Activated CD4-positive, alpha-beta T cell treated with anti-CD3 and anti-CD28 coated beads, Interleukin-2, amount 10 ng/mL, durations not matched to agents 24 days and 14 days (primary cell): ENCODE measurements at regions not wholly inside any gene's neighbourhood (a gene's known extent, or its start where the extent isn't known, plus 50 kb on each side); places are given as distances from the start of the nearest gene placed in this dataset.
"Not testable (repeated sequence)": the region's sequence is repeated elsewhere in the genome, so short reads cannot be mapped to it uniquely, and the experiment has no call there.

ENCODE experiments used
- DNase-seq: peaks from one replicate; pipeline ENCODE4 v3.0.0; 2022
- H3K27ac Mint-ChIP-seq: one replicate; pipeline ENCODE4 v1.8.0; 2022; ENCODE audit warnings: mild to moderate bottlenecking, mixed read lengths
- H3K27me3 Mint-ChIP-seq: one replicate; pipeline ENCODE4 v1.8.0; 2022; ENCODE audit warnings: mixed read lengths
- H3K36me3 Mint-ChIP-seq: one replicate; pipeline ENCODE4 v1.8.0; 2022; ENCODE audit warnings: low read depth, mild to moderate bottlenecking, mixed read lengths
- H3K4me1 Mint-ChIP-seq: one replicate; pipeline ENCODE4 v1.8.0; 2021; ENCODE audit warnings: mixed read lengths
- H3K4me3 Mint-ChIP-seq: one replicate; pipeline ENCODE4 v1.8.0; 2022; ENCODE audit warnings: mild to moderate bottlenecking, moderate library complexity, mixed read lengths
- H3K9me3 Mint-ChIP-seq: one replicate; pipeline ENCODE4 v1.8.0; 2021; ENCODE audit warnings: mixed read lengths
- intact Hi-C: fragments of 100-400 bp; cut with micrococcal nuclease; formaldehyde crosslinking; loops from one replicate; pipeline ENCODE4 v1.15.1; 2023

GRCh38 chr5:113692466-113692865 lies 179.0 kb downstream of the YTHDC2 start:
- no peak for DNase-seq
- H3K9me3 Mint-ChIP-seq: no peaks in the 10 kb centered on the region
- intact Hi-C loops: no loop called here
- H3K4me3 Mint-ChIP-seq: no peak overlapping the region
- H3K27ac Mint-ChIP-seq: no peak overlapping the region
- H3K4me1 Mint-ChIP-seq: no peaks in the 10 kb centered on the region
- peaks cover 38% of the 10 kb centered on the region for H3K27me3 Mint-ChIP-seq
- no peaks in the 10 kb centered on the region for H3K36me3 Mint-ChIP-seq

GRCh38 chr5:113692891-113693457 lies 179.5 kb downstream of the YTHDC2 start:
- no peak overlapping the region for H3K27ac Mint-ChIP-seq
- H3K9me3 Mint-ChIP-seq: no peaks in the 10 kb centered on the region
- no peaks in the 10 kb centered on the region for H3K4me1 Mint-ChIP-seq
- intact Hi-C loops: no loop called here
- H3K4me3 Mint-ChIP-seq: no peak overlapping the region
- DNase-seq: no peak
- no peaks in the 10 kb centered on the region for H3K36me3 Mint-ChIP-seq
- peaks cover 38% of the 10 kb centered on the region for H3K27me3 Mint-ChIP-seq

GRCh38 chr5:113693701-113694100 lies 180.2 kb downstream of the YTHDC2 start:
- intact Hi-C loops: no loop called here
- Mint-ChIP-seq H3K36me3 (no peaks in the 10 kb centered on the region), H3K27ac (no peak overlapping the region), H3K4me1 (no peaks in the 10 kb centered on the region), H3K9me3 (no peaks in the 10 kb centered on the region), H3K4me3 (no peak overlapping the region), H3K27me3 (peaks cover 38% of the 10 kb centered on the region)
- DNase-seq: no peak

GRCh38 chr5:113694576-113694975 lies 181.1 kb downstream of the YTHDC2 start:
- DNase-seq: no peak
- Mint-ChIP-seq H3K27me3 (peaks cover 35% of the 10 kb centered on the region), H3K9me3 (no peaks in the 10 kb centered on the region), H3K4me1 (no peaks in the 10 kb centered on the region), H3K4me3 (no peak overlapping the region), H3K36me3 (no peaks in the 10 kb centered on the region), H3K27ac (no peak overlapping the region)
- intact Hi-C loops: no loop called here

- intact Hi-C loops: no loop called here
- H3K4me1 Mint-ChIP-seq: no peaks in the 10 kb centered on the region
- H3K27me3 Mint-ChIP-seq: no peaks in the 10 kb centered on the region
- no peaks in the 10 kb centered on the region for H3K36me3 Mint-ChIP-seq
- DNase-seq: no peak
- no peak overlapping the region for H3K27ac Mint-ChIP-seq
- no peak overlapping the region for H3K4me3 Mint-ChIP-seq
- peaks cover 8% of the 10 kb centered on the region for H3K9me3 Mint-ChIP-seq
These were observed 189.8 kb downstream of the YTHDC2 start for GRCh38 chr5:113703266-113703665.

GRCh38 chr5:113705657-113706056 lies 192.2 kb downstream of the YTHDC2 start:
- intact Hi-C loops: no loop called here
- Mint-ChIP-seq H3K4me3 (no peak overlapping the region), H3K27ac (no peak overlapping the region), H3K27me3 (no peaks in the 10 kb centered on the region), H3K36me3 (no peaks in the 10 kb centered on the region), H3K4me1 (no peaks in the 10 kb centered on the region), H3K9me3 (peaks cover 8% of the 10 kb centered on the region)
- DNase-seq: no peak

GRCh38 chr5:113713051-113713450 lies 199.6 kb downstream of the YTHDC2 start:
- Mint-ChIP-seq H3K36me3 (no peaks in the 10 kb centered on the region), H3K4me3 (no peak overlapping the region), H3K27ac (no peak overlapping the region), H3K27me3 (no peaks in the 10 kb centered on the region), H3K4me1 (no peaks in the 10 kb centered on the region), H3K9me3 (peaks cover 11% of the 10 kb centered on the region)
- no peak for DNase-seq
- intact Hi-C loops: no loop called here

- H3K27me3 Mint-ChIP-seq, DNase-seq, intact Hi-C loops, H3K4me3 Mint-ChIP-seq, H3K36me3 Mint-ChIP-seq, H3K27ac Mint-ChIP-seq, H3K4me1 Mint-ChIP-seq: not testable (repeated sequence)
- peaks cover 11% of the 10 kb centered on the region for H3K9me3 Mint-ChIP-seq
These were observed 202.4 kb downstream of the YTHDC2 start for GRCh38 chr5:113715921-113716320.

- H3K4me3 Mint-ChIP-seq: no peak overlapping the region
- no peaks in the 10 kb centered on the region for H3K27me3 Mint-ChIP-seq
- intact Hi-C loops: no loop called here
- H3K27ac Mint-ChIP-seq: no peak overlapping the region
- no peaks in the 10 kb centered on the region for H3K36me3 Mint-ChIP-seq
- no peaks in the 10 kb centered on the region for H3K4me1 Mint-ChIP-seq
- DNase-seq: no peak
- peaks cover 9% of the 10 kb centered on the region for H3K9me3 Mint-ChIP-seq
These were observed 206.1 kb downstream of the YTHDC2 start for GRCh38 chr5:113719549-113719948.

- DNase-seq: no peak
- Mint-ChIP-seq H3K9me3 (peaks cover 4% of the 10 kb centered on the region), H3K27ac (no peak overlapping the region), H3K4me3 (no peak overlapping the region), H3K27me3 (no peaks in the 10 kb centered on the region), H3K4me1 (no peaks in the 10 kb centered on the region), H3K36me3 (no peaks in the 10 kb centered on the region)
- intact Hi-C loops: no loop called here
These were observed 207.7 kb downstream of the YTHDC2 start for GRCh38 chr5:113721171-113721570.

GRCh38 chr5:113723021-113723420 lies 209.5 kb downstream of the YTHDC2 start:
- Mint-ChIP-seq H3K27ac (no peak overlapping the region), H3K4me1 (no peaks in the 10 kb centered on the region), H3K4me3 (no peak overlapping the region), H3K9me3 (no peaks in the 10 kb centered on the region), H3K36me3 (no peaks in the 10 kb centered on the region), H3K27me3 (no peaks in the 10 kb centered on the region)
- no peak for DNase-seq
- intact Hi-C loops: no loop called here

GRCh38 chr5:113735751-113736150 lies 222.3 kb downstream of the YTHDC2 start:
- no peaks in the 10 kb centered on the region for H3K27me3 Mint-ChIP-seq
- intact Hi-C loops: no loop called here
- no peaks in the 10 kb centered on the region for H3K9me3 Mint-ChIP-seq

GRCh38 chr5:113742176-113742575 lies 228.7 kb downstream of the YTHDC2 start:
- H3K9me3 Mint-ChIP-seq: no peaks in the 10 kb centered on the region
- no peaks in the 10 kb centered on the region for H3K36me3 Mint-ChIP-seq
- H3K4me1 Mint-ChIP-seq: no peaks in the 10 kb centered on the region
- DNase-seq: no peak
- intact Hi-C loops: no loop called here
- no peak overlapping the region for H3K4me3 Mint-ChIP-seq
- peaks cover 2% of the 10 kb centered on the region for H3K27me3 Mint-ChIP-seq
- H3K27ac Mint-ChIP-seq: no peak overlapping the region

More at GRCh38 chr5:113735751-113736150, 222.3 kb downstream of the YTHDC2 start:
- Mint-ChIP-seq H3K4me3 (no peak overlapping the region), H3K4me1 (no peaks in the 10 kb centered on the region), H3K36me3 (no peaks in the 10 kb centered on the region), H3K27ac (no peak overlapping the region)
- no peak for DNase-seq

GRCh38 chr5:113742639-113743038 lies 229.1 kb downstream of the YTHDC2 start:
- Mint-ChIP-seq H3K27ac (no peak overlapping the region), H3K27me3 (peaks cover 2% of the 10 kb centered on the region), H3K4me3 (no peak overlapping the region), H3K36me3 (no peaks in the 10 kb centered on the region), H3K4me1 (no peaks in the 10 kb centered on the region), H3K9me3 (no peaks in the 10 kb centered on the region)
- DNase-seq: no peak
- intact Hi-C loops: no loop called here

- H3K27ac Mint-ChIP-seq: no peak overlapping the region
- H3K9me3 Mint-ChIP-seq: no peaks in the 10 kb centered on the region
- peaks cover 2% of the 10 kb centered on the region for H3K27me3 Mint-ChIP-seq
- H3K36me3 Mint-ChIP-seq: no peaks in the 10 kb centered on the region
- no peak for DNase-seq
- H3K4me3 Mint-ChIP-seq: no peak overlapping the region
- no peaks in the 10 kb centered on the region for H3K4me1 Mint-ChIP-seq
- intact Hi-C loops: no loop called here
These were observed 234.9 kb downstream of the YTHDC2 start for GRCh38 chr5:113748403-113748802.
